ENCODE measurements at regions not wholly inside any gene's neighbourhood (a gene's known extent, or its start where the extent isn't known, plus 50 kb on each side); places are given as distances from the start of the nearest gene placed in this dataset.
A peak's percentile ranks its signal among the peaks of the same experiment; 100 is the strongest.

DNA sequence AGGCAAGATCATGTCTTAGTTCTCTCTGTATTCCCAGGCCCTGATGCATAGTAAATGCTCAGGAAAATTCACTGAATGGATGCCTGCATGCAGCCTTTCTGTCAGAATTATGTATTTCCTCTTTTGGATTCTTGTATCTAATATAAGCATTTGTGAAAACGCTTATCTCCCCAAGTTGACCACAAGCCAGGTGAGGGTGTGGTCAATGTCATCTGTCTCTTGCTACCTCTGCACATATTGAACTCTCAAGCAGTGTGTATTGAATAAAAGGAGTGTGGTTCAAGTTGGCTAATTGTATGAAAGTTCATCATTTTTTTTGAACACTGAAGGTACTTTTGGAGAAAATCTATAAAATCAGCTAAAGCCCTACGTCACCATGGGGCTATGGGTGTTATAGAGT is 84.3 kb downstream of the CNGA2 start:
- TF ChIP-seq, protein P1, sequence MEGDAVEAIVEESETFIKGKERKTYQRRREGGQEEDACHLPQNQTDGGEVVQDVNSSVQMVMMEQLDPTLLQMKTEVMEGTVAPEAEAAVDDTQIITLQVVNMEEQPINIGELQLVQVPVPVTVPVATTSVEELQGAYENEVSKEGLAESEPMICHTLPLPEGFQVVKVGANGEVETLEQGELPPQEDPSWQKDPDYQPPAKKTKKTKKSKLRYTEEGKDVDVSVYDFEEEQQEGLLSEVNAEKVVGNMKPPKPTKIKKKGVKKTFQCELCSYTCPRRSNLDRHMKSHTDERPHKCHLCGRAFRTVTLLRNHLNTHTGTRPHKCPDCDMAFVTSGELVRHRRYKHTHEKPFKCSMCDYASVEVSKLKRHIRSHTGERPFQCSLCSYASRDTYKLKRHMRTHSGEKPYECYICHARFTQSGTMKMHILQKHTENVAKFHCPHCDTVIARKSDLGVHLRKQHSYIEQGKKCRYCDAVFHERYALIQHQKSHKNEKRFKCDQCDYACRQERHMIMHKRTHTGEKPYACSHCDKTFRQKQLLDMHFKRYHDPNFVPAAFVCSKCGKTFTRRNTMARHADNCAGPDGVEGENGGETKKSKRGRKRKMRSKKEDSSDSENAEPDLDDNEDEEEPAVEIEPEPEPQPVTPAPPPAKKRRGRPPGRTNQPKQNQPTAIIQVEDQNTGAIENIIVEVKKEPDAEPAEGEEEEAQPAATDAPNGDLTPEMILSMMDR (IDR thresholded peaks at IDR 0.05; ENCODE audit: low read depth, low read length, missing control alignments) = no peak
- in situ Hi-C loops (cut with HindIII; ENCODE audit: low sequenced_read_pairs) = no loop called here

GRCh38 chrX:151821226-151821625 is 86.7 kb downstream of the CNGA2 start:
- in situ Hi-C loops (cut with HindIII; ENCODE audit: low sequenced_read_pairs) = no loop called here
- TF ChIP-seq, protein P1 (IDR thresholded peaks at IDR 0.05; ENCODE audit: low read depth, low read length, missing control alignments) = no peak
- H3K4me3 ChIP-seq (ENCODE audit: low read depth, low read length) = no peak overlapping the region
- DNase-seq (ENCODE audit: low read depth) = no peak

More for the DNA sequence above, 84.3 kb downstream of the CNGA2 start:
- DNase-seq (ENCODE audit: low read depth) = no peak
- H3K4me3 ChIP-seq (ENCODE audit: low read depth, low read length) = no peak overlapping the region

DNA sequence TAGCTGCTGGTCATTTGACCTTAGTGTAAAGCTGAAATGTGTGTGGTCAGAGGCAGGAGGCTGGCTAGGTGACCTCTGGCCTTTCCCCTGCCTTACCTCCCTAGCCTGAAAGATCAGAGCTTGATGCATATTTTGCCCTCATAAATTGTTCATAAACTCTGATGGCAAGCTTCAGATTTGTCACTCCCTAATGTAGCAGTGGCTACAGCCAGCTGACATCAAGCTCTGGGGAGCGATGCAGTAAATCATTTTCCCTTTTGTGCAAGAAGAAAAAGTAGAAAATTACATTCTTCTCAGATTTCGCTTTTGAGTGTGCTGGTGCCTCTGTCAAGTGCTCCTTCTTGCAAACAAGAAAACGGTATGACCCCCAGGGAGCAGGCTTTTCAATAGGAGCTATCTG is 87.7 kb upstream of the MAGEA4 start:
- no peak overlapping the region for H3K4me3 ChIP-seq (ENCODE audit: low read depth, low read length)
- in situ Hi-C loops (cut with HindIII; ENCODE audit: low sequenced_read_pairs) = no loop called here
- TF ChIP-seq, protein P1 (IDR thresholded peaks at IDR 0.05; ENCODE audit: low read depth, low read length, missing control alignments) = no peak
- no peak for DNase-seq (ENCODE audit: low read depth)

DNA sequence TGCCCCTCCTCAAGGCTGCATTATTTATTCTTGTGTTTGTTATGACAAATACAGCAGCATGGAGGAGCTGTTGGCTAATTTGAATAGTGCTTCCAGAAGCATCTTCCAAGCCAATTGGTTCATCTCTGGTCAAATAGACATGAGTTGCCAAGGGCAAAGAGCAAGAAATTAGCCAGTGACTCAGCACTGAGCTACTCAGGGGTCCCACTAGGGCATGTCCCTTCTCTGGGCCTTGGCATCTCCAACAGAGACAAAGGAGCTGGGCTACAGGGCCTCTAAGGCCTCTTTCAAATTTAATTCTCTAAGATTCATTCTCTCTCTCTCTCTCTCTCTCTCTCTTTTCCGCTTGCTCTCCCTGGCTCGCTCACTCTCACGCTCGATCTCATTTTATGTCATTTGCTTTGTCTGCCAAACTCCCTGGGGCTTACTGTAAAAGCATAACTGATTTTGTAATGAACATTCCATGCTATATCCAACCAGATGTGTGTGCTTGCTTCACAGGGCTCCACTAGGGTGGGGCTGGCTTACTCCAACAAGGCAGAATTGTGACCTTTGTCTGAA is 86.7 kb upstream of the MAGEA4 start:
- H3K4me3 ChIP-seq (ENCODE audit: low read depth, low read length) = no peak overlapping the region
- in situ Hi-C loops (cut with HindIII; ENCODE audit: low sequenced_read_pairs) = no loop called here
- TF ChIP-seq, protein P1 (IDR thresholded peaks at IDR 0.05; ENCODE audit: low read depth, low read length, missing control alignments) = peak; percentile 31
- DNase-seq (ENCODE audit: low read depth) = peak; percentile 80

DNA sequence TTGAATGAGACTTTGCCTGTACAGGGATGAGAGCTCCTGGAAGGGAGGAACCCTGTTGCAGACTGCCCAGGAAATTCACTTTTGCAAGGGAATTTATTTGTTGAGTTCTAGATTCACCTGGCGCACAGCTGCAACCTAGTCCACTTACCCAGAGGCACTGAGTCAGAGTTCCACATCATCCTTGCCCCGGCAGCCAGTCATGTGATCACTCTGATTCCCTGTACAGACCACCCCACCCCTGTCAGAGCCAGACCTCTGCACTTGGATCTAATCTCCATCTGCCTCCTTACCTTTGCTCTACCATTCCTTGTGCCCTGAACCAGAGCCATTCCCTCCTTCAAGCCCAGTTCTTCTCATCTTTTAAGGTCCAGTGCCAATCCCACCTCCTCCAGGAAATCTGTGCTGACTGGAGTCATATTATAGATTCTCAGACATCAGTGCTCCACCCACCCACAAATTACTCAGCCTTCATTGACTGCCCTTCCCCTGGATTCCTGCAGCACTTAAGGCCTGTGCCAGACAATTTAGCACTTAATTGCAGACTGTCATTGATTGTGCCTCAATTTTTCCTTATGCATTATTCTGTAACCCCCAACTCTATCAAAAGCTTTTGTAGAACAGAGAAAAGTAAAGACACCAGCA is 84.1 kb upstream of the MAGEA4 start:
- TF ChIP-seq, protein P1 (IDR thresholded peaks at IDR 0.05; ENCODE audit: low read depth, low read length, missing control alignments) = no peak
- no peak for DNase-seq (ENCODE audit: low read depth)
- in situ Hi-C loops (cut with HindIII; ENCODE audit: low sequenced_read_pairs) = no loop called here
- H3K4me3 ChIP-seq (ENCODE audit: low read depth, low read length) = no peak overlapping the region

DNA sequence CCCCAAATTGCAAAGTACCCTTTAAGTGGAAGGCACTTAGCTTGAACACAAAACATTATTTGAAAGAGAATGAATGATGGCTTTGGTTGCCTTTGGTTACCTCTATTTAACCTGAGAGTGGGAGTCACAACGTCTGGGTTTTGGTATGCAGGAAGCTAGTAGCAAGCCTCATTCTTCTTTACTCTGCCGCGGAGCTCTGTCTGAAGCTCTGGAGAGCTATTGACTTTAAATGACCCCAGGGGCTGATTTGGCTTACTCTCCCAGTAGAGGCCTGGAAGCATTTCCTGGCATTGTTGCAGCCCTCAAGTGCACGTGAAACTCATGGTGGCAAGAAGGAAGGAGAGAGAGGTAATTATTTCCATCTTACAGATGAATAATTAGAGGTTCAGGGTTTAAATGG is 81.8 kb upstream of the MAGEA4 start:
- DNase-seq (ENCODE audit: low read depth) = no peak

More for the DNA sequence above, 81.8 kb upstream of the MAGEA4 start:
- no peak overlapping the region for H3K4me3 ChIP-seq (ENCODE audit: low read depth, low read length)
- TF ChIP-seq, protein P1 (IDR thresholded peaks at IDR 0.05; ENCODE audit: low read depth, low read length, missing control alignments) = no peak
- in situ Hi-C loops (cut with HindIII; ENCODE audit: low sequenced_read_pairs) = no loop called here
